ENCODE measurements at regions not wholly inside any gene's neighbourhood (a gene's known extent, or its start where the extent isn't known, plus 50 kb on each side); places are given as distances from the start of the nearest gene placed in this dataset.

DNA sequence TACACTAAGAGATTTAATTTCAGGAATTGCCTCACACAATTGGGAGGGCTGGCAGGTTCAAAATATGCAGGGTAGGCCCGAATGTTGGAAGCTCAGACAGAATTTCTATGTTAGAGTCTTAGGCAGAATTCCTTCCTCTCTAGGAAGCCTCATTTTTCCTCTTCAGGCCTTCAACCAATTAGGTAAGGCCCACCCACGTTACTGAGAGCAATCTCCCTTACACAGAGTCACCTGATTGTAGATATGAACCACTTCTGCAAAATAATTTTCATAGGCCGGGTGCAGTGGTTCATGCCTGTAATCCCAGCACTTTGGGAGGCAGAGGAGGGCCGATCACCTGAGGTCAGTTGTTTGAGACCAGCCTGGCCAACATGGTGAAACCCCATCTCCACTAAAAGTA, 50.2 kb upstream of the HIVEP1 start:
- TF ChIP-seq, protein P1, sequence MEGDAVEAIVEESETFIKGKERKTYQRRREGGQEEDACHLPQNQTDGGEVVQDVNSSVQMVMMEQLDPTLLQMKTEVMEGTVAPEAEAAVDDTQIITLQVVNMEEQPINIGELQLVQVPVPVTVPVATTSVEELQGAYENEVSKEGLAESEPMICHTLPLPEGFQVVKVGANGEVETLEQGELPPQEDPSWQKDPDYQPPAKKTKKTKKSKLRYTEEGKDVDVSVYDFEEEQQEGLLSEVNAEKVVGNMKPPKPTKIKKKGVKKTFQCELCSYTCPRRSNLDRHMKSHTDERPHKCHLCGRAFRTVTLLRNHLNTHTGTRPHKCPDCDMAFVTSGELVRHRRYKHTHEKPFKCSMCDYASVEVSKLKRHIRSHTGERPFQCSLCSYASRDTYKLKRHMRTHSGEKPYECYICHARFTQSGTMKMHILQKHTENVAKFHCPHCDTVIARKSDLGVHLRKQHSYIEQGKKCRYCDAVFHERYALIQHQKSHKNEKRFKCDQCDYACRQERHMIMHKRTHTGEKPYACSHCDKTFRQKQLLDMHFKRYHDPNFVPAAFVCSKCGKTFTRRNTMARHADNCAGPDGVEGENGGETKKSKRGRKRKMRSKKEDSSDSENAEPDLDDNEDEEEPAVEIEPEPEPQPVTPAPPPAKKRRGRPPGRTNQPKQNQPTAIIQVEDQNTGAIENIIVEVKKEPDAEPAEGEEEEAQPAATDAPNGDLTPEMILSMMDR (conservative IDR thresholded peaks at IDR 0.05), result no peak
- no peak for TF ChIP-seq ZFX (IDR thresholded peaks at IDR 0.05)

Data from C4-2B (cell line).